B cell (primary cell): ENCODE measurements at regions not wholly inside any gene's neighbourhood (a gene's known extent, or its start where the extent isn't known, plus 50 kb on each side); places are given as distances from the start of the nearest gene placed in this dataset.

Source experiments
- ATAC-seq: fragments of 200-7000 bp; cut with Tn5 transposase; one replicate; pipeline ENCODE4 v1.10.0; 2021; ENCODE audit warnings: low read depth, mild to moderate bottlenecking, moderate number of reproducible peaks, moderate library complexity
- CTCF ChIA-PET: fragments of 350-600 bp; sonication (Branson Sonifier 250); formaldehyde crosslinking; loops from one replicate; lab custom pipeline; 2021; ENCODE audit warnings: antibody characterized with exemption, inconsistent platforms; lab: Charles Lee
- POLR2A ChIA-PET: fragments of 350-600 bp; sonication (Branson Sonifier 250); formaldehyde crosslinking; loops from one replicate; lab custom pipeline; 2021; ENCODE audit warnings: antibody characterized with exemption; lab: Charles Lee
- DNase-seq: peaks from one replicate; pipeline ENCODE4 v3.0.0; 2013
- H2AFZ ChIP-seq: 2 replicates; pipeline ENCODE4 v1.6.1; 2012; ENCODE audit warnings: mild to moderate bottlenecking, low read depth, low read length; ENCODE audit not compliant: insufficient read depth, poor library complexity, severe bottlenecking
- H3K27ac ChIP-seq, 2 donors: 1 replicate in 1 of 2; 2 replicates in 1 of 2; pipeline ENCODE4 v1.5.1; 2012 to 2013; ENCODE audit warnings: low read length in 2 of 2, mild to moderate bottlenecking in 2 of 2, moderate library complexity in 1 of 2
- H3K27me3 ChIP-seq, 4 experiments: fragments of 200-600 bp in 1 of 4; sonication (generic) in 1 of 4; replicated peaks in 1 of 4; 1 replicate in 2 of 4; 2 replicates in 2 of 4; pipeline versions ENCODE4 v1.6.1 to v1.7.0; 2013 to 2016; ENCODE audit warnings: low read length in 3 of 4, mild to moderate bottlenecking in 2 of 4, mixed read lengths in 1 of 4, moderate library complexity in 1 of 4; ENCODE audit not compliant: insufficient read depth in 4 of 4, control insufficient read depth in 3 of 4; ENCODE audit errors: control extremely low read depth in 1 of 4
- H3K36me3 ChIP-seq, 2 experiments: replicated peaks in 1 of 2; 1 replicate in 1 of 2; 2 replicates in 1 of 2; pipeline versions ENCODE4 v1.6.1 to v1.7.1; 2013; ENCODE audit warnings: low read length in 1 of 2; ENCODE audit not compliant: insufficient read depth in 2 of 2, control insufficient read depth in 1 of 2; ENCODE audit errors: control extremely low read depth in 1 of 2, extremely low read depth in 1 of 2
- H3K4me1 ChIP-seq, 2 donors: fragments of 200-600 bp in 1 of 2; sonication (generic) in 1 of 2; 1 replicate in 1 of 2; 2 replicates in 1 of 2; pipeline versions ENCODE4 v1.5.1 to v1.6.1; 2013 to 2017; ENCODE audit warnings: low read length in 2 of 2; ENCODE audit not compliant: control insufficient read depth in 2 of 2, insufficient read depth in 2 of 2
- H3K4me2 ChIP-seq: replicated peaks from 2 replicates; pipeline ENCODE3; 2012; ENCODE audit warnings: mild to moderate bottlenecking, low read depth, low read length; ENCODE audit not compliant: poor library complexity, severe bottlenecking
- H3K4me3 ChIP-seq, 5 experiments: fragments of 200-600 bp in 1 of 5; sonication (generic) in 1 of 5; 1 replicate in 3 of 5; 2 replicates in 2 of 5; pipeline versions ENCODE4 v1.5.1 to v1.7.0; 2011 to 2016; ENCODE audit warnings: low read length in 4 of 5, mild to moderate bottlenecking in 4 of 5, low read depth in 2 of 5, control low read depth in 1 of 5, moderate library complexity in 1 of 5; ENCODE audit not compliant: insufficient read depth in 1 of 5; ENCODE audit errors: control extremely low read depth in 1 of 5, extremely low read depth in 1 of 5
- H3K79me2 ChIP-seq: fragments of 200-600 bp; sonication (generic); one replicate; pipeline ENCODE4 v1.6.0; 2016; ENCODE audit warnings: low read length; ENCODE audit not compliant: control insufficient read depth, insufficient read depth
- H3K9ac ChIP-seq: fragments of 200-600 bp; sonication (generic); 2 replicates; pipeline ENCODE4 v1.6.1; 2017; ENCODE audit warnings: mild to moderate bottlenecking, low read length, moderate library complexity
- H3K9me3 ChIP-seq, 3 donors: one replicate each; pipeline versions ENCODE4 v1.6.1 to v1.7.1; 2013; ENCODE audit warnings: low read length in 2 of 3; ENCODE audit not compliant: control insufficient read depth in 2 of 3, insufficient read depth in 1 of 3; ENCODE audit errors: control extremely low read depth in 1 of 3
- H4K20me1 ChIP-seq: 2 replicates; pipeline ENCODE4 v1.6.0; 2012; ENCODE audit warnings: mild to moderate bottlenecking, low read length; ENCODE audit not compliant: insufficient read depth, control insufficient read depth, poor library complexity, severe bottlenecking
- H3K27ac Mint-ChIP-seq: one replicate; pipeline ENCODE4 v1.8.0; 2021; ENCODE audit warnings: mixed read lengths
- H3K27me3 Mint-ChIP-seq: one replicate; pipeline ENCODE4 v1.8.0; 2021; ENCODE audit warnings: mixed read lengths
- H3K4me1 Mint-ChIP-seq: one replicate; pipeline ENCODE4 v1.8.0; 2021; ENCODE audit warnings: mixed read lengths
- H3K4me3 Mint-ChIP-seq: one replicate; pipeline ENCODE4 v1.8.0; 2021; ENCODE audit warnings: mixed read lengths
- H3K9me3 Mint-ChIP-seq: one replicate; pipeline ENCODE4 v1.8.0; 2022; ENCODE audit warnings: mixed read lengths; ENCODE audit not compliant: insufficient read depth
- EZH2 ChIP-seq: IDR thresholded peaks from 2 replicates; pipeline ENCODE4 v1.6.1; 2012; ENCODE audit warnings: borderline replicate concordance, low read depth, mild to moderate bottlenecking, moderate library complexity, low read length; ENCODE audit not compliant: insufficient read depth, poor library complexity, severe bottlenecking
- WGBS: methylation state at CpG from one replicate; pipeline ENCODE4 v1.1.5; 2013; ENCODE audit warnings: missing lambda C conversion rate; ENCODE audit not compliant: insufficient coverage; 5-methylcytosine and 5-hydroxymethylcytosine counted together
- intact Hi-C: fragments of 100-400 bp; cut with micrococcal nuclease; formaldehyde crosslinking; loops from one replicate; pipeline ENCODE4 v1.10.0; 2022
- TF ChIP-seq, protein P1 (sequence below): fragments of 200-600 bp; IDR thresholded peaks from one replicate; pipeline ENCODE4 v1.8.0; 2022; ENCODE audit warnings: antibody characterized with exemption, mild to moderate bottlenecking

DNA sequence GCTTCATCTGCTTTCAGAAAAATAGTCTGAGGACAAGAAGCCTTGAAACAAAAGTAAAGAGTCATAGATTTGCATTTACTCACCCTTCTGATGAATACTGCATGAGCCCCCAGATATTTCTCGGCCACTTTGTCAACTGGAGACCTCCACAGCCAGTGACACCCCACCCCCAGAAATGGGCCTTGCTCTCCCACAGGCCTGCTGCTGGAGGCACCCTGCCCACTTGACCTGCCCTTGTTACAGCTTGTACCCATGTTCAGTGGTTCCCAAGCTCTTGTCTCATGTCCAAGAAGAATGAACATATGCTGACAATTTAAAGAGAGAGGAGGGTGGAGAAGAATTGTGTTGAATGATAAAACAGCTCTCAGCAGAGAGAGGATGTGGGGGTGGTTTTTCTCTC is 225.1 kb downstream of the DCAF12L2 start:
- H3K27me3 Mint-ChIP-seq = no peaks in the 10 kb centered on the region
- H3K27me3 ChIP-seq = no peaks in the 10 kb centered on the region
- ATAC-seq (no peak), DNase-seq (no peak)
- intact Hi-C loops = no loop called here
- H2AFZ ChIP-seq = no peak overlapping the region
- H3K4me3 ChIP-seq = no peak overlapping the region
- no peak overlapping the region for H3K27ac Mint-ChIP-seq
- TF ChIP-seq, protein P1, sequence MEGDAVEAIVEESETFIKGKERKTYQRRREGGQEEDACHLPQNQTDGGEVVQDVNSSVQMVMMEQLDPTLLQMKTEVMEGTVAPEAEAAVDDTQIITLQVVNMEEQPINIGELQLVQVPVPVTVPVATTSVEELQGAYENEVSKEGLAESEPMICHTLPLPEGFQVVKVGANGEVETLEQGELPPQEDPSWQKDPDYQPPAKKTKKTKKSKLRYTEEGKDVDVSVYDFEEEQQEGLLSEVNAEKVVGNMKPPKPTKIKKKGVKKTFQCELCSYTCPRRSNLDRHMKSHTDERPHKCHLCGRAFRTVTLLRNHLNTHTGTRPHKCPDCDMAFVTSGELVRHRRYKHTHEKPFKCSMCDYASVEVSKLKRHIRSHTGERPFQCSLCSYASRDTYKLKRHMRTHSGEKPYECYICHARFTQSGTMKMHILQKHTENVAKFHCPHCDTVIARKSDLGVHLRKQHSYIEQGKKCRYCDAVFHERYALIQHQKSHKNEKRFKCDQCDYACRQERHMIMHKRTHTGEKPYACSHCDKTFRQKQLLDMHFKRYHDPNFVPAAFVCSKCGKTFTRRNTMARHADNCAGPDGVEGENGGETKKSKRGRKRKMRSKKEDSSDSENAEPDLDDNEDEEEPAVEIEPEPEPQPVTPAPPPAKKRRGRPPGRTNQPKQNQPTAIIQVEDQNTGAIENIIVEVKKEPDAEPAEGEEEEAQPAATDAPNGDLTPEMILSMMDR = no peak
- no peak for TF ChIP-seq EZH2
- H4K20me1 ChIP-seq = no peaks in the 10 kb centered on the region
- H3K4me3 Mint-ChIP-seq = no peak overlapping the region
- peaks cover 0 to 2% (median 0%) of the 10 kb centered on the region in 3 donors for H3K9me3 ChIP-seq
- no peak overlapping the region for H3K27ac ChIP-seq
- H3K9ac ChIP-seq = no peak overlapping the region
- no peak overlapping the region for H3K4me2 ChIP-seq
- POLR2A ChIA-PET = no interaction called here
- CTCF ChIA-PET = no interaction called here
- no peaks in the 10 kb centered on the region for H3K79me2 ChIP-seq
- WGBS = no CpG with 5 or more reads among the region's 1 CpG
- no peaks in the 10 kb centered on the region for H3K36me3 ChIP-seq
- no peaks in the 10 kb centered on the region for H3K9me3 Mint-ChIP-seq
- no peaks in the 10 kb centered on the region for H3K4me1 Mint-ChIP-seq
- no peaks in the 10 kb centered on the region for H3K4me1 ChIP-seq

DNA sequence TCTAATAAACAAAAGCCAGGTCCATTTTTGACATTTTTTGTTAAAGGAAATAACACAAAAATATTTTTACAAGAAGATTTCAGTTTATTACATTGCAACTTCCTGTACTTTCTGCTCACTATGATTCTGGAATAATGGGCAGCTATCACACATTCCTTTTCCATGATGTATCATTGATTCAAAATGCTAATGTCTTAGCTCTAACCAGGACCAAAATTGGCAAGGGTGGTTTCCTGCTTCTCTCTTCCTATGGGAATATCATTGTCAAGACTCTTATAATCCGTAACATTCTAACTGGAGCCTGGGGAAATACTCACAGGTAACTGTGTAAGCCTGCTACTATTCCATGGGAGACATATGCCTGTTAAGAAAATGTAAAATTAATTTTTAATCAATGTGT is 218.6 kb downstream of the DCAF12L2 start:
- no CpG with 5 or more reads among the region's 1 CpG for WGBS
- intact Hi-C loops = no loop called here
- Mint-ChIP-seq H3K9me3 (no peaks in the 10 kb centered on the region), H3K27me3 (no peaks in the 10 kb centered on the region), H3K4me1 (no peaks in the 10 kb centered on the region), H3K4me3 (no peak overlapping the region), H3K27ac (no peak overlapping the region)
- ATAC-seq (no peak), DNase-seq (no peak)
- Histone ChIP-seq H2AFZ (no peak overlapping the region), H3K4me3 (no peak overlapping the region), H3K27me3 (no peaks in the 10 kb centered on the region), H3K4me2 (no peak overlapping the region), H3K9me3 (no peaks in the 10 kb centered on the region), H3K27ac (no peak overlapping the region), H3K4me1 (no peaks in the 10 kb centered on the region), H3K9ac (no peak overlapping the region), H3K79me2 (no peaks in the 10 kb centered on the region), H4K20me1 (no peaks in the 10 kb centered on the region), H3K36me3 (no peaks in the 10 kb centered on the region)
- ChIA-PET POLR2A (no interaction called here), CTCF (no interaction called here)
- TF ChIP-seq EZH2 = no peak
- TF ChIP-seq, protein P1 = no peak
